Body of pancreas (tissue), 4 donors: ENCODE measurements at regions not wholly inside any gene's neighbourhood (a gene's known extent, or its start where the extent isn't known, plus 50 kb on each side); places are given as distances from the start of the nearest gene placed in this dataset.

Experiments
- CTCF ChIP-seq, 7 experiments: fragments of 450-650 bp in 4 of 7; fragments of 200-600 bp in 3 of 7; sonication (generic) in 3 of 7; IDR thresholded peaks; one replicate each; pipeline ENCODE4 v1.5.1; 2016 to 2019; ENCODE audit warnings: antibody characterized with exemption in 7 of 7
- POLR2A ChIP-seq, 3 donors: fragments of 450-650 bp; IDR thresholded peaks; one replicate each; pipeline ENCODE4 v1.6.1; 2016; ENCODE audit warnings: antibody characterized with exemption in 3 of 3, mild to moderate bottlenecking in 2 of 3

- TF ChIP-seq CTCF (IDR thresholded peaks at IDR 0.05) (no peak), POLR2A (IDR thresholded peaks at IDR 0.05) (no peak)
These were observed 202.1 kb downstream of the ANKRD60 start for GRCh38 chr20:58026361-58026760.
